ENCODE measurements at regions not wholly inside any gene's neighbourhood (a gene's known extent, or its start where the extent isn't known, plus 50 kb on each side); places are given as distances from the start of the nearest gene placed in this dataset.

DNA sequence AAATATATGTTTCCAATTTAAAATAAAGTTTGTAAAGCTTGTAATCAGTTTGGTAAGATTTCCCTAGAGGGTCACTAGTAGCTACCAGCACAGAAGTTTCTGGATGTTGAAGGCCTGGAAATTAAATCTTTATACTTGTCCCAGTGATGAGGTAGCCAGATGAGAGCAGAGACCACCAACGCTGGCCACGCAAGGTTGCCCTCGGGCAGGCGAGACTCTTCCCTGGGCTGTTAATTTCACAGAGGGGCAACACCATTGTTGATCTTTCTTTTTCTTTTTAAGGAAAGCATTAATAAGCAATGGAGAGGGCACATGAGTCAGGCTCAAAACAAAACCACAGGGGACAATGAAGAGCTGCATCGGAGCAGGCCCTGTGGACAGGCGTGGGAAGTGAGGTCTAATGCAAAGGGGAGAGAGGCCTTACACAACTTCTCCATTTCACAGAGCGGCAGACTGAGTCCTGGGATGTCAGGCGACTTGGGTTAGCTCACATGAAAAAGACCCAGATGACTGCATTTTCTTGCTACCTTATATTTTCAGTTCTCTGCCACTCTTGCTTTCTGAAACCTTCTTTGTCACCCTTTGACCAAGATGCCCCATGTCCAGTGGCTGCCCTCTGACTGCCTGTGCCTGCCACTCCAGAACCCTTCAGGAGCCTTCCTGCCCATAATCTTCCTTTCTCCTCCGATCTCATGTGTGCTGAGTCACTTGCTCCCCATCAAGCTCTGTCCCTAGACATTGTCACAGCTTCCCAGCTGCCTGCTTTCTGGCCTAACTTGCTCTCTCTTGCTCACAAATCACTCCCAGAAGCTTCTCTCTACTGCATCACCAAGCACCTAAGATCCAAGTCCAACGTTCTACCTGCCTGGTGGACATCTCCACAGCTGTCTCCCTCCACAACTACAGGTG lies 107.7 kb upstream of the CDYL start:
- TF ChIP-seq RARB (CRISPR knock-in tag; IDR thresholded peaks at IDR 0.05) (no peak), PATZ1 (CRISPR knock-in tag; IDR thresholded peaks at IDR 0.05; ENCODE audit: borderline replicate concordance) (no peak), ZC3H10 (CRISPR knock-in tag; IDR thresholded peaks at IDR 0.05) (no peak), SNAI2 (CRISPR knock-in tag; IDR thresholded peaks at IDR 0.05) (no peak), ARNTL (CRISPR knock-in tag; IDR thresholded peaks at IDR 0.05; ENCODE audit: borderline replicate concordance, low read depth) (no peak), ISL1 (CRISPR knock-in tag; IDR thresholded peaks at IDR 0.05) (no peak), BACH2 (CRISPR knock-in tag; IDR thresholded peaks at IDR 0.05; ENCODE audit: borderline replicate concordance) (no peak)

All from SK-N-SH treated with all-trans-retinoic acid at 6 μM for 48 hours (cell line).